ENCODE measurements at regions not wholly inside any gene's neighbourhood (a gene's known extent, or its start where the extent isn't known, plus 50 kb on each side); places are given as distances from the start of the nearest gene placed in this dataset.

GRCh38 chr3:127483902-127484591, 106.5 kb downstream of the TPRA1 start:
- no peak for DNase-seq (ENCODE audit: low spot score)

- DNase-seq (ENCODE audit: low spot score) = no peak
Measured at GRCh38 chr3:127483005-127483641, 107.4 kb downstream of the TPRA1 start.

- DNase-seq (ENCODE audit: low spot score) = no peak
Measured at GRCh38 chr3:127482216-127483004, 108.1 kb downstream of the TPRA1 start.

- no peak for DNase-seq (ENCODE audit: low spot score)
Measured at GRCh38 chr3:127480196-127480954, 110.2 kb downstream of the TPRA1 start.

GRCh38 chr3:127479449-127479848, 111.1 kb downstream of the TPRA1 start:
- DNase-seq (ENCODE audit: low spot score) = no peak

- DNase-seq (ENCODE audit: low spot score) = no peak
Measured at GRCh38 chr3:127478922-127479321, 111.6 kb downstream of the TPRA1 start.

- DNase-seq (ENCODE audit: low spot score) = no peak
Measured at GRCh38 chr3:127477396-127477795, 113.1 kb downstream of the TPRA1 start.

- no peak for DNase-seq (ENCODE audit: low spot score)
Measured at GRCh38 chr3:127476936-127477335, 113.6 kb downstream of the TPRA1 start.

GRCh38 chr3:127475975-127476705, 114.4 kb downstream of the TPRA1 start:
- no peak for DNase-seq (ENCODE audit: low spot score)

GRCh38 chr3:127475391-127475790, 115.1 kb downstream of the TPRA1 start:
- no peak for DNase-seq (ENCODE audit: low spot score)

- no peak for DNase-seq (ENCODE audit: low spot score)
Measured at GRCh38 chr3:127473244-127474024, 117.1 kb downstream of the TPRA1 start.

GRCh38 chr3:127472506-127472905, 118.0 kb downstream of the TPRA1 start:
- DNase-seq (ENCODE audit: low spot score) = no peak

GRCh38 chr3:127471142-127471541, 119.4 kb downstream of the TPRA1 start:
- DNase-seq (ENCODE audit: low spot score) = no peak

- DNase-seq (ENCODE audit: low spot score) = no peak
Measured at GRCh38 chr3:127469760-127470159, 120.8 kb downstream of the TPRA1 start.

GRCh38 chr3:127467391-127467790, 123.1 kb downstream of the TPRA1 start:
- DNase-seq (ENCODE audit: low spot score) = no peak

GRCh38 chr3:127464642-127465041, 125.9 kb downstream of the TPRA1 start:
- no peak for DNase-seq (ENCODE audit: low spot score)

- DNase-seq (ENCODE audit: low spot score) = no peak
Measured at GRCh38 chr3:127462111-127462655, 128.3 kb downstream of the TPRA1 start.

GRCh38 chr3:127461286-127461910, 129.1 kb downstream of the TPRA1 start:
- no peak for DNase-seq (ENCODE audit: low spot score)

- no peak for DNase-seq (ENCODE audit: low spot score)
Measured at GRCh38 chr3:127459891-127460290, 130.6 kb downstream of the TPRA1 start.

All from CD4-positive, alpha-beta T cell treated with Interleukin-15 for 4 hours (primary cell).